Testis (tissue), 2 donors: ENCODE measurements at regions not wholly inside any gene's neighbourhood (a gene's known extent, or its start where the extent isn't known, plus 50 kb on each side); places are given as distances from the start of the nearest gene placed in this dataset.

Experiments
- DNase-seq: peaks from one replicate; pipeline ENCODE4 v3.0.0-alpha.2; 2019
- H3K27ac ChIP-seq, 2 donors: fragments of 200-600 bp; sonication (generic); one replicate each; pipeline ENCODE4 v1.5.1; 2019
- H3K27me3 ChIP-seq: fragments of 200-600 bp; sonication (generic); one replicate; pipeline ENCODE4 v1.5.1; 2019
- H3K36me3 ChIP-seq: fragments of 200-600 bp; sonication (generic); one replicate; pipeline ENCODE4 v1.5.1; 2017; ENCODE audit warnings: low read depth; ENCODE audit errors: missing control alignments
- H3K4me1 ChIP-seq: fragments of 200-600 bp; sonication (generic); one replicate; pipeline ENCODE4 v1.5.1; 2019
- H3K4me3 ChIP-seq, 2 donors: fragments of 200-600 bp; sonication (generic); one replicate each; pipeline ENCODE4 v1.5.1; 2017 to 2019
- H3K9me3 ChIP-seq: fragments of 200-600 bp; sonication (generic); one replicate; pipeline ENCODE4 v1.5.1; 2017
- CTCF ChIP-seq, 3 experiments: fragments of 450-650 bp in 2 of 3; fragments of 200-600 bp in 1 of 3; sonication (generic) in 1 of 3; IDR thresholded peaks; one replicate each; pipeline ENCODE4 v1.5.1; 2016 to 2019; ENCODE audit warnings: antibody characterized with exemption in 3 of 3, mild to moderate bottlenecking in 2 of 3, moderate library complexity in 1 of 3
- POLR2A ChIP-seq: fragments of 450-650 bp; IDR thresholded peaks from one replicate; pipeline ENCODE4 v1.6.1; 2017; ENCODE audit warnings: antibody characterized with exemption, mild to moderate bottlenecking, moderate library complexity
- WGBS, 2 donors: methylation state at CpG; one replicate each; pipeline ENCODE4 v1.1.5; 2018; 5-methylcytosine and 5-hydroxymethylcytosine counted together
- intact Hi-C: fragments of 100-400 bp; cut with DNase I; formaldehyde crosslinking; loops from one replicate; pipeline ENCODE4 v1.15.1; 2023; ENCODE audit warnings: low total_unique reads

DNA sequence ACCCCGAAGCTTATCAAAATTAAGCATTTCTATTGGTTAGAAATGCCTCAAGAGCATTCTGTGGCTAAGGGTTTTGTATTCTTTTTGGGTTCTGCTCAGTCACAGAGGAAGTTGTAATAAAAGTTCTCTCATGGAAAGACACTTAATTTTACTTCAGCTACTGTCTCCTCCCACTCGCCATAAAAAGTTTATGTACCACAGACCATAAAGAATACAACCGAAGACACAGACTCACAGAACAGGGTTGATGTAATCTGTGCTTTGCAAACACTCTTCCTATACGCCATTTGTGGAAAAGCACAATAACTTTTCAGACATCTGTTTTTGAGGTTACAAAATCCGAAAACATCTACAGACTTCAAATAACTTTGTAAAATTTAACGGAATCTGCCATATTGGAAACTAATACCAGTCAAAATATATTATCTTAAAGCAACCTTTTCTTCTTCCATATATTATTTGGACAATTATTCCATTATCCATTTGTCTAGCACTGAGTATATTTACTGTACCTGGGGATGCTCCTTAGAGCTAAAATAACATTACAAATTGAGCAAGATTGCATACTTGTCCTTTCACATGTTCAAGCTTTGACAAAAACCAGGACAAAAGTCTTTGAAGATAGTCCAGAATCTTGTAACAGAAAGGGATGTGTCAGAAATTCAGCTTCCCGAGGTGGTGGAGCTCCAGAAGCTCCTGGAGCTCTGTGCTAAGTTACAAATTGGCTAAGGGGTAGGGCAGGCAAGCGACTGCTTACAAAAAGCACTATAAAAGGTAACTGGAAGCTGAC is 219.0 kb upstream of the MEOX2 start:
- 89 to 92% methylated on average over 8 of the region's 8 CpGs for WGBS, 2 donors
- intact Hi-C loops: no loop called here

GRCh38 chr7:15891151-15891881 is 204.8 kb upstream of the MEOX2 start:
- H3K27ac ChIP-seq: no peak overlapping the region
- H3K9me3 ChIP-seq: no peaks in the 10 kb centered on the region
- H3K27me3 ChIP-seq: no peaks in the 10 kb centered on the region
- H3K4me3 ChIP-seq: no peak overlapping the region
- H3K4me1 ChIP-seq: no peaks in the 10 kb centered on the region
- TF ChIP-seq POLR2A (no peak), CTCF (IDR thresholded peaks at IDR 0.05) (no peak)
- DNase-seq: no peak
- no peaks in the 10 kb centered on the region for H3K36me3 ChIP-seq
- intact Hi-C loops: no loop called here

More for the DNA sequence above, 219.0 kb upstream of the MEOX2 start:
- H3K4me1 ChIP-seq: peaks cover 15% of the 10 kb centered on the region
- no peaks in the 10 kb centered on the region for H3K9me3 ChIP-seq
- H3K27me3 ChIP-seq: no peaks in the 10 kb centered on the region
- no peak overlapping the region for H3K27ac ChIP-seq
- no peaks in the 10 kb centered on the region for H3K36me3 ChIP-seq
- TF ChIP-seq POLR2A (no peak), CTCF (IDR thresholded peaks at IDR 0.05) (no peak)
- no peak overlapping the region for H3K4me3 ChIP-seq
- no peak for DNase-seq

DNA sequence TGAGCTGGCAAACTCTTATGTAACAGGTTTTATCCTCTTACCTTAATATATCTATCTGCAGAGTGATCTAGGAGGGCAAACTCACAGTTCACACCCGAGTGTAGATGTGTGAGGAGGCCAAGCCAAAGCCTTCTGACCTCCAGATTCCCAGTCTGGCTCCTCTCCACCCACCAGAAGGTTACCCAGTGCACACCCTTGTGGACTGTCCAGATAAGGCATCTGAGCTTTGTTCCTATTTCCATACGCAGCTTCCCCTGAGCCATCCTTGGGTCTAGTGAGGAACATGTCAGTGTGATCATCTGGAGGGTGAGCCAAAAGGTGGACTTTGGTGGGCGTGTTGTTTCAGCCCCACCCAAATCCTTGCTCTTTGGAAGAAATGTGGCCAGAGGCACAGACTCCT is 203.0 kb upstream of the MEOX2 start:
- no peaks in the 10 kb centered on the region for H3K36me3 ChIP-seq
- DNase-seq: peak; percentile 47
- no peak overlapping the region for H3K4me3 ChIP-seq
- no peaks in the 10 kb centered on the region for H3K27me3 ChIP-seq
- H3K4me1 ChIP-seq: no peaks in the 10 kb centered on the region
- no peak overlapping the region for H3K27ac ChIP-seq
- TF ChIP-seq POLR2A: no peak
- no peak for TF ChIP-seq CTCF (IDR thresholded peaks at IDR 0.05)
- H3K9me3 ChIP-seq: no peaks in the 10 kb centered on the region
- WGBS, 2 donors: 60 to 70% methylated on average over 3 of the region's 3 CpGs
- intact Hi-C loops: no loop called here

DNA sequence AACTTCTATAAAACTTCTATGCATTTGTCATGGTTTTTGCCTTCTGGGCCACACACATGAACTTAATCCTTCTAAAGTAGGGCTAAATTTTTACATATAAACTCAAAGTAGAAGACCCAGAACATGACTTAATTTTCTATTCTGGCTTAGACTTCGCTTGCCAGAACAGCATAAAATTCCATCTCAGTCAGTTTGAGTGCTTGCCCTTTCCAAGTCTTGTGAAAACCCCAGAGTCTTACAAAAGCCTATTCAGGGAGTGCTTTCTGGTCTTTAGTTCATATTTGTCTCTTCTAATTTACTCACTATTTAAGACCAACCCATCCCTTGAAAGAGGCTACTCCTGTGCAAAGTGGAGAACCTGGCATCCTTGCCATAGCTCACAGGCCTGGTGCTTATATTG is 201.6 kb upstream of the MEOX2 start:
- no peaks in the 10 kb centered on the region for H3K9me3 ChIP-seq
- intact Hi-C loops: no loop called here
- no peaks in the 10 kb centered on the region for H3K36me3 ChIP-seq
- no peaks in the 10 kb centered on the region for H3K4me1 ChIP-seq
- H3K27ac ChIP-seq: no peak overlapping the region
- H3K27me3 ChIP-seq: no peaks in the 10 kb centered on the region
- TF ChIP-seq CTCF (IDR thresholded peaks at IDR 0.05) (no peak), POLR2A (no peak)
- no peak overlapping the region for H3K4me3 ChIP-seq
- no peak for DNase-seq
- WGBS, 2 donors: 71 to 83% methylated on average over 1 of the region's 1 CpG
